ENCODE measurements at regions not wholly inside any gene's neighbourhood (a gene's known extent, or its start where the extent isn't known, plus 50 kb on each side); places are given as distances from the start of the nearest gene placed in this dataset.
A peak's percentile ranks its signal among the peaks of the same experiment; 100 is the strongest.

DNA sequence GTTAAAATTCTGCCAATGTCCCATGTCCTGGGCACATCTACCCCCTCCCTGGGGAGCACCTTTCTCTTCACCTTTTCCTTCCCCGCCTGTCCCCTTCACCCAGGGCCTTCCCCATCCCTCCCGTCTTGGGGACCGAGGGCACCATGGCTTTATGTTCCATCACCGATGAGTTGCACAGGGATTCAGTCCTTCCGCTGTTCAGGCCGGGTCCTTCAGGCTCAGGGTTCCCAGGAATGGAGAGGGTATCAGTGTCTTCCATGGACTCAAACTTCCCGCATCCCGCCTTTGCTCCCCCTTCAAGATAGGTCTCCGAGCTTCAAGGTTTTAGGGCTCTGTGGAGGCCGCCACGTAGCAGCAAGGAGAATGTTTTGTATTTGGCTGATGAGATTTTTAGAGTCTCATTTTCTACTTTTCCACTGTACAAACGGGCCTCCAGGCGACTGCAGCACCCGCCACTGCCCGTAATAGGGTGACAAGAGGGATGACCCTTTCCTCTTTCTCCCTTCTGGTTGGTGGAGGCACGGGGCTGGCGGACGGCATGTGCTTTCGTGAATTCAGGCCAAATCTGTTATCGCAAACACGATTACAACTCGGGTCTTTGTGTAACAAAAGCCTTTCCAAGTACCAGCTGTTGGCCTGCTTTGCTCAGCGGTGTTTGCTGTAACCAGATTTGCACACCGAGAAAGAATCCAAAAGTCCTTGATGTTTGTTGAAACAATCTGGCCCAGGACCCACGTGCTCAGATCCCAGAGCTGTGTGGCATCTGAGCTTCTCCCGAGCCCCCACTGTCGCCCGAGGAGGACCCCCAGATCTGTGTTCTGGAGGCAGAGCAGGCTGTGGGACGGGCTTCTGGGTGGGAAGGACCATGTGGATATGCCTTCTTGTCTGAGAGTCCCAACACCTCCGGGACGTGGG, 236.3 kb downstream of the SEC14L1 start:
- DNase-seq (ENCODE audit: low read depth, low spot score): no peak

DNA sequence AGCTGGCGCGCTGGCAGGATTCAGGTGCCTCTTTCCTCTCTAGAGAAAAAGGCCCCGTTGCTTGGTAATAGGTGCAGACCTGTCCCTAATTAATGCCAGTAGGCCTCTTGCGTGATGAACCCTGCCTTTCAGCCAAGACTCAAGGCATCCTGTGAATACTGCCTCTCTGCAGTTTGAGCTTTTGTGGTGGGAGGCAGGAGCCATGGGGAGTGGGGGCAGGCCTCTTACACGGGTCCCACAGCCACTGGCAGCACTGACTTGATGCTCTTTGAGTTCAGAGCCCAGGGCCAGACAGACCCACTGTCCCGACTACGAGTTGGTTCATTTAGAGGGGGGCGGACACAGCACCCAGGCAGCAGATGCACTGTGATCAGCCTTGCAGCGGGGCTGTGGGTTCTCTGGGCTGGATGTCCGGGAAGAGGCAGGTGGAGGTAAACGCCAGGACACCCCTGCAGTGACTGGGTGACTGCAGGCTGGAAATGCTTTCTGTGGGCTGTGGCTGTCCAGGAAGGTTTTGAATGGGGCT, 237.0 kb downstream of the SEC14L1 start:
- no peak for DNase-seq (ENCODE audit: low read depth, low spot score)

DNA sequence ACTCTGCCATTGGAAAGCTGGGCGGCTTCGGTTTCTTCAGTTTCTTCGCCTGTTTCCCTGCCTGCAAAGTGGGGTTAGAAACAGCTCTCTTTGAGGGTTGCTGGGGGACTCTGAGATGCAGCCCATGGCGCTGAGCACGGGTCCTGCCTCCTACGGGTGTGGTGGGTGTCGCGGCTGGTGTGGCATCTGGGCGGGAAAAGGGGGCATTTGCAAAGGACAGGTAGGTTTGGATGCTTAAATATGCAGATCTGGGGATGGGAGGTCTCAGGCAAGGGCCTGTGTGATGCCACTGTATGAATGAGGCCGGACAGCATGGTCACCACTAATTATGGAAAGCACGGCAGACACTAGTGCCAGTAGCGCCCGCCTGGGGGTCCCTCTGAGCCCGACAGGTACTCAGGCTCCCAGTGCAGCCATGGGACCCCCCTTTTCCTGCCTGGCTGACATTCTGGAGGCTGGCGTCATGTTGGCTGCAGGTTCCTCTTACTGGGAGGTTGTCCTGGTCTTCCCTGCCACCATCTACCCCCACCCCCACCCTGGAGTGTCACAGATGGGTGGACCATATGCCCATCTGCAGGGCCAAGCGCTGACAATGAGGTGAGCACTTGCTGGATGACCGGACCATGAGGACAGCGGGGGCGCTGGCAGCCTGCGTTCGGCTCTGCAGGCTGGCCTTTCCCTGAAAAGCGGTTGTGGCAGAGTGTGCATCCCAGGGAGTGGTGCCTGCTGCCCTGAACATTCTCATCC, 237.7 kb downstream of the SEC14L1 start:
- DNase-seq (ENCODE audit: low read depth, low spot score): no peak

DNA sequence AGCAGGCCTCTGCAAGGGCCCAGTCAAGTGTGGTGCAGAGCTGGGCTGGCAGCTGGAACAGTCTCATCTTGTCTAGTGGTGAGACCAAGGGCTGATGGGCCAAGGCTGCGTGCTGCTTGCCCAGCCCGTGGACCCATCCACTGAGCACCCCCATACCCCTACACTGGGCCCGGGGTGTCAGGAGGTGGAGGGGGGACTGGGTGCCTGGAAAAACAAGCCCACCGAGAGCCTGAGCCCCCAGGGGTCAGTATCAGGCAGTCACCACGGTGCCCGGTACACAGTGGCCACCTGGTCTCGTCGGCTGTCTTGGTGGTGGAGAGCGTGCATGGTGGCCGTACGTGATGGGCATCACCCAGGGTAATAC, 238.3 kb downstream of the SEC14L1 start:
- no peak for DNase-seq (ENCODE audit: low read depth, low spot score)

DNA sequence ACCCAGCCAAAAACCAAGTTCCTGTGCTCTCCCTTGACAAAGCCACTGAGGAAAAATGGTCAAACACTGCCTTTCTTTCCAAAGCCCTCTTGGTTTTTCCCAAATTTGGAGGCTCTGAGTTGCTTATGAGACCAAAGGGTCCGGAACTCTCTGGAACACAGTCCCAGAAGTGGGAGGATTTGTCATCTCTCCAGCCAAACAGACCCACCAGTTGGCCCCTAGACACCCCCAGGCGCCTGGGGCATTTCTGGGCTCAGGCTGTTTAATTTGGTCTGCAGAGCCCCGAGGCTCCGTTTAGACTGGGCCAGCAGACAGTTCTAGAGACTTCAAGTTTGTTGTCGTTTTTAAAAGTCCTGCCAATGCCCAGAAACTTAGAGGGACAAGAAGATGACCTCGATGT, 239.1 kb downstream of the SEC14L1 start:
- DNase-seq (ENCODE audit: low read depth, low spot score): peak; percentile 31

DNA sequence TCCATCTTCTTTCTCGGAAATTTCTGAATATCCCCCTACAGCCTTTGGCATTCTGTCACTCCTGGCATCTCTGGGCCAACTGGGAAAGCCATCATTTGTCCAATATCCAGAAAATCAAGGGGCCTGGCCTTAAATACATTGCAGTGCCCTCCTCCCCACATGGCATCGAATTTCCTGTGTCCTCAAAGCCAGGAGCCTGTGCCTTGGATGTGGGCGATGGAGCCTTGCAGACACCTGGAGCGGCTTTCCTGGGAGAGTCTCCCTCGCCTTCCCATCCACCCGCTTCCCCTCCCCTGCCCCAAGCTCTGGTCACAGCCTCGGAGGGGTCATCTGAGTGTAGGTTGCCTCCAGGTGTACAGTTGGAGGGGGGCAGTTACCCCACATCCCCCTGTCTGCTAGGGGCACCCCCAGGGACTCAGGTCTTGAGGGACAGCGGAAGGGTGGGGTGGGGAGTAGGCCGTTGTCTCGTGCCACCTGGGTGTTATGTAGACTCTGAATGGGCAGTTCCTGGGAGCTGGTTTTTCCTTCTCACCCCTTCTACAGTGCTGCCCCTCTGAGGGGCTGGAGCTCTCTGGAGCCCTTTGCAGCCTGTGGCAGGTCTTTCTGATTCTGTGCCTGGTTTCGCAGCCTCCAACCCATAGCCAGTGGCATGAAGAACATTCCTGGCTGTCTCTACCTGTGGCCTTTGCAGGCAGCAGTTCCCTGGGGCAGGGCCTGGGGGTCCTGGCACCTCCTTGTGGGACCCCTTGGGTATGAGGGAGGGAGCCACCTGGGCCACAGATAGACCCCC, 239.8 kb downstream of the SEC14L1 start:
- DNase-seq (ENCODE audit: low read depth, low spot score): no peak

DNA sequence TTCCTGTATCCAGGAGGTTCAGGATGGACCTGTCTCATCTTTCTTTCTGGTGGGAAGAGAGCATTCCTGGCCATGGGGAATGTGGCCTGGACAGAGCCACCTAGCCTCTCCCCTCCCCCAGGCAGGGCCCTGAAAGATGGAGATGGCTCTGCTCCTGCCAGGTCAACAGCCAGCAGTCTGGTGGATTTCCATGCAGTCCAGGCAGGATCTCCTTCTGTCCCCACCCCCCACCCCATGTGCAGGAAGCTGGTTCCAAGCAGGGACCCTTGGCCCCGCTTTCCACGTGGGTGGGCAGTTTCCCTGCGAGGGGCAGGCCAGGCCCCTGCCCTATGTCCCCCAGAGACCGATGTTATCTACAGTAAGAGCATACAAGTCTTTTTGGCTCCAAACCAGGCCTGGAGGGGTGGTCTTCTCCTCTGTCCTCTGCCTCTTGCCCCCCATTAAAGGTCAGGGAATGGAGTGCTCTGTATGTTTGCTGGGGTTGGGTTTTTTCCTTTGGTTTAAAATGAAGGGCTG, 240.5 kb downstream of the SEC14L1 start:
- peak; percentile 76 for DNase-seq (ENCODE audit: low read depth, low spot score)

DNA sequence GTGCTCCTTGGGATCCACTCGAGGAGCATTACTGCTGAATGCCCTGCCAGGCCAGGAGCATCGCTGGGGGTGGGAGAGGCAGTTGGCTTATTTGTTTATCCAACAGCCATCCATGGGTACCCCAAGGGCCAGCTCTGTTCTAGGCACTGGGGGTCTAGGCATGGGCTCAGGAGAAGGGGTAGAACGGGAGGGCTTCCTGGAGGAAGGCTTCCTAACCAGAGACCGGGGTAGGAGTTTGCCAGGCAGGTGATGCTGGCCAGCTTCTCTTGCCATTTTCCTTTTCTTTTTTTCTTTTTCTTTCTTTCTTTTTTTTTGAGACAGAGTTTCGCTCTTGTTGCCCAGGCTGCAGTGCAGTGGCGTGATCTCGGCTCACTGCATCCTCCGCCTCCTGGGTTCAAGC, 241.0 kb downstream of the SEC14L1 start:
- DNase-seq (ENCODE audit: low read depth, low spot score): no peak

DNA sequence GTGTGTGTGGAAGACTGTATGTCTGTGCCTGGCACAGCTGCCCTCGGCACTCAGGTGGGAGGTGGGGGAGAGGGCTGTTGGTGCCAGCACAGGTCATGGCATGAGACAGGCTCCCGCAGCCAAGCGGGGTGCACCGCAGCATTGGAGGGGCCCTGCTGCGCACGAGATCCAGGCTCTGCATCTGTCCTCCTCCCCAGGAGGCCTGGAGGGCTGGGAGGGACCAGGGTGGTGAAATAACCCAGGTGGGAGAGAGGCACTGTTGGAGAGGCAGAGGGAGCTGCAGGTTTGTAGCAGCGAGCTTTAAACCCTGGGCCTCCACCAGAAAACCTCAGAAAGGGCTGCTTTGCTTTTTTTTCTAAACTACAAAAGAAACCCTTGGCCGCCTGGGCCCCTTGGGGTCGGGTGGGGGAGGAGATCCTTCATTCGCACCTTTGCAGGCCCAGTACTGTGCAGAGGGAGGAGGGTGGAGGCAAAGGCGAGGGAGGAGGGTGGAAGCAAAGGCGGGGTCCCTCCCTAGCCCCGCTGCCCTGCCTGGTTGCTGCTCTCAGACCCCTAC, 241.7 kb downstream of the SEC14L1 start:
- peak; percentile 49 for DNase-seq (ENCODE audit: low read depth, low spot score)

DNA sequence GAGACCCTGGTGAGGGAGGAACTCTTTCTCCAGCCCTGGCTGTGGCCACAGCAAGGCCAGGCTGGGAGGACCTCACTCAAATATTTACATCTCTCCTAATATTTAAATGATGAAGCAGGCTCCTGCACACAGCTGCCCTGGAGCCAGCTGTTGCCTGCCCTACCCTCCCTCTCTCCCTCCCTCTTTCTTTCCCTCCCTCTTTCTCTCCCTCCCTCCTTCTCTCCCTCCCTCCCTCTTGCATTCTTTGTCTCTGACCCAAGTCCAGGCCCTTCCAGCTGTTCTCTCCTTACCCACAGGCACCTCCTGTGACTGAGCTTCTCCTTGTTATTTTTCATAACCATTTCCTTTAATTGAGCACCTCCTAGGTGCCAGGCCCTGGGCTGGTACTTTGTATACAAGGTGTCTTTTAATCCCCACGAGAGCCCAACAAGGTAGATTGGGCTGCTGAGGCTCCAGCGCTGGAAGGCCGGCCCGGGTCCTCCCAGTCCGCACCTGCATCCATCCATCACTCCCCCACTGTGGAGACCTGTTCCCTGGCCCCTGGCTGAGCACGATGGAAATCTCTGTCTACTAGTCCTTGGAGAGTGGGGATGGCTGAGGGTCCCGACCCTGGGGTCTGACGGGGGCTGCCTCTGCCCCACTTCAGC, 242.3 kb downstream of the SEC14L1 start:
- peak; percentile 44 for DNase-seq (ENCODE audit: low read depth, low spot score)

DNA sequence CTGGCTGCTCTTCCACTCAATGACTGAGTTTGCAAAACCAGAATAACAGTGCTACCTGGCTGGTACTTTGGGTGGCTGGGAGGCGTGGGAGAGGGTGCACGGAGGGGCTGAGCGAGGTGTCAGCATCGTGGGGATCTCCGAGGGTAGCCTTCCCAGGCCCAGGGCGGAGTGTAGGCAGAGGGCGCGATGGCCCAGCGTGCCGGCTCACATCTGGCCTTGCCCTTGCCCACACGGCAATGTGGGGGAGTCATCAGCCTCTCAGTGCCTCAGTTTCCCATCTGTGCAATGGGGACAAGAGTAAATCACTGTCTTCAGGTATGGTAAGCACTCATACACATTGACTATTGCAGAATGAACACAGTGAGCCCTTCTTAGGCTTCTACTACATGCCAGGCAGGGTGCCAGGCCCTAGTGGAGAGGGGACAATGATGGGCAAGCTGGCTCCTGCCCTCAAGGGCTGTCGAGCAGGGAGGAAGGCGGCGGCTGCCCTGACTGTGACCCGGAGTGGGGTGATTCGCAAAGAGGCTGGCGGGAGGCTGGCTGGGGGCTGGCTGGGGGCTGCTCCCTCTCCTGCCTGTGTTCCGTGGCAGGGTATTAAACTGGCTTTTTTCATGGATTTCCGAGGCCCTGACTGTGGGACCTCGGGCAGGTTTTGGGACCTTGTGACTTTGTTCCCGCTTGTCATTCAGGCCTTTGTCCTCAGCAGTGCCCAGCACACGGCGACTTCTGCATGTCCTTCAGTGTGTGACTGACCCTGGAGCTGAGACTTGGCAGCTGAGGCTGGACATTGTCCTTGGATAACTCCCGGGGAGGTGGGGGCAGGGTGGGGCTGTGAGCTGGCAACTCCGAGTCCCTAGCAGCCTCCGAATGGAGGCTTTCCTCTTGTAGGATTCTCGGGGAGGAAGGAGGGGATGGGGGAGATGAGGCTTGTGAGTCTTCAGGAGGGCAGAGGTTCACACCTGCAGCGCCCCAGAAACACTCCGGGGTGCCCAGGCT, 243.1 kb downstream of the SEC14L1 start:
- DNase-seq (ENCODE audit: low read depth, low spot score): no peak

DNA sequence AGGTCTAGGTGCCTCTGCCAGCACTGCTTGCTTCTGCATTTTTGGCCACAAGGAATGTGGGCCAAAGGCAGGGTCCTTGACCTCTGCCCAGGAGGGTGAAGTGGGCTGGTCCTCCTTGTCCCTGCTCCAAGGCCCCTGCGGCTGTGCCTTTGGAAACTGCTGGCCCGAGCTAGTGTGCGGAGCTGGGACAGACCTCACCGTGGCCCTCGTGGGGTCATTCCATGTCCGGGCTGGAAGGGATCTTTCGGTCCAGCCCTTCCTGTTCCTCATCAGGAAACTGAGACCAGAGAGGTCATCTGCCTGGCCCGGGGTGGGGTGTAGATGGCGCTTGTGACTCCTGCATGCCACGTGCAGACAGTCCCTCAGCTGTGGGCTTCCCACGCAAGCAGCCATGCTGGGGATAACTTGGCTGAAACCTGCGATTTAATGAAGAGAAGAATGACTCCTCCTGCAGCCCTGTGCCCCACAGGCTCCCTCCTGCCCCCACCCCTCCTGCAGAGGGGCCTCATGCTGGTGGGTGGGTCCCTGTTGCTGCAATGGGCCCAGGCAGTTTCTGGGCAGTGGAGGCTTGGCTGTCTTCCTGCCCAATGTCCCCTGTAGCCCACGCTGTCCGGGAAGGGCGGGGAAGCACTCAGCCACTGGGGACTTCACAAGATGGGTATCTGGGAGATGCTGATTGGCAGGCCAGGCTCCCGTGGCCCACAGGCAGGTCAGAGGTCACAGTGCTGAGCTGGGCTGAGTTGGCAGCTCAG, 245.2 kb downstream of the SEC14L1 start:
- peak; percentile 80 for DNase-seq (ENCODE audit: low read depth, low spot score)

DNA sequence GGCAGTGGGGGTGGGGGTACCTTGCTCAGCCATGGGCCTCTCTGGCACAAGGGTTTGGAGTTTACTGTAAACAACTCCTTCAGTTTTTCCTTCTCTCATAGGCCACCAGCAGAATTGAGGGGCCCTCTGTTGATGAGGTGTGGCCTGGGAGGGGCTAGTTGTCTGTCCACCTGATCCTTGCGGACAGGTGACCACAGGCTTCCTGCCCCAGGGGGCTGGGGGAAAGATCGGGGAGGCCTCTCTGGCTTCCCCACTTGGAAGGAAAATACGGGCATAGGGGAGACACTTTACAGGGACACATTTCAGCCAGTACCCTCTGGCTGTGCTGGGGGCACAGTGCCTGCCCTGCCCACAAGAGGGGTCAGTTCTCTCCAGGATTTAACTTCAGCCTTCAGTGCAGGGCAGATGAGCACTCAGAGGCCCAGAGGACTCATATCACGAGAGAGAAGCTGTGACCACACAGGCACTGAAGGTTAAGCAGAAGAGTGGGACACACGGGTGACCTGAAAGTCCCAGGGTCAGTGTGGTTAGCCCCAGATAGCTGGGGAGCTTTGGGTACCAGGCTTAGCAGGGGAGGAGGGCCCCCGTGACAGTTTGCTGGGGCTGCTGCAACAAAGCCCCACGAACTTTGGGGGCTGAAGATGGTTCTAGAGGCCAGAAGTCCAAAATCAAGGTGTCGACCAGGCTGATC, 245.9 kb downstream of the SEC14L1 start:
- DNase-seq (ENCODE audit: low read depth, low spot score): no peak

DNA sequence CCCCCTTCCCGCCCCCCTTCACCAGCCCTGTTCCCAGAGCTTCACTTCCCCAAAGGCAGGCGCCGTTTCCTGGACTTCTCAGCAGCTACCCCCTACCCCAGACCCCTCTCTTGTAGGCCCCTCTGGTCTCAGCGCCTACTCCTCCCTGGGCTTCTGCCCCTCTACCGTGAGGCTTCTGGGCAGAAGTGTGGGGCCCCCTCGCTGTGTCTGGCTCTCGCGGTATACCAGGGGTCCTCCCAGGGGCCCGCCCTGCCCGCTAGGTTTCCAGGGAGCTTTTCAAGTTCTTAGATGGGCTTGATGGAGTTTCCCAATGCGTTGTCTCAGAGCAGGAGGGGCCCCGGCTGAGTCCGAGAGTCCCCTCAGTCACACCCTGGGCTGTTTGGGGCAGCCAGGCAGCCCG, 247.1 kb downstream of the SEC14L1 start:
- DNase-seq (ENCODE audit: low read depth, low spot score): no peak

DNA sequence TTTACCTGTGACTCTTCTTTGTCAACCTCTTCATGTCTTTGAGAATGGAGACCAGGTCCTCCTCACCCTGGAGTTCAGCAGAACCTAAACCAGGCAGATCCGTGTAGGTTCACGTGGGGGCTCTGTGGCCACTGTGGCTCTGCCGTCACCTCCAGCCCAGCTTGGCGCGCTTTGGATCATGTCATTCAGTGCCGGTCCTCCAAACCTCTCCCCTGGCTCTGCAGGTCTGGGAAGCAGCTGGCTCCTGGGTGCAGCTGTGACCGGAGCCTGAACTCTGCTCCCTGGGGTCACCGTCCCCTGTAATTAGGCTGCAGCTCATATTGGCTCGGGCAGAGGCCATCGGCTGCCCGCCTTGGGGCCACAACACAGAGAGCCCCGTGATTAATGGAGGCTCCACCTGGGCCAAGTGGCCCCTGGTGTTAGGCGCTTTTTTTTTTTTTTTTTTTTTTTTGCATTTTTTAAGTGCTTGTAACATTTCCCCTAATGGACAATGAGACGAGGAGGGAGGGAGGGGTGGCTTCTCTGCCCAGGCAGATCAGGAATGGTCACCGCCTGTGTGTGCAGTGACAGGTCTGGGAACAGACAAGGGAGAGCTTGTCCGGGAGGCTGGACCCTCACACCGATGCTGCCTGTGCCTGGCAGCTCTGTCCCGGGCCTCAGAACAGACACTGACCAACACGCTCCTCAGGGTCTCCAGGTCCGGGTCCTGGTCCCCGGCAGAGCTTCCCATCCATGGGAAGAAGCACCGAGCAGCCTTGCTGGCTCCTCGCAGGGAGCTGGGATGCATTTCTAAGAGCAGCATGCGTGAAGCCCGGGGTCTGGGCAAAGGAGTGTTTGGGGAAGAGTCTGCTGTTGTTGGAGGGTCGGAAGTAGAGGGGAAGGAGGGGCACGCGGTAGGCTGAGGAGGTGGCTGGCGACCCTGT, 247.9 kb downstream of the SEC14L1 start:
- DNase-seq (ENCODE audit: low read depth, low spot score): peak; percentile 64

DNA sequence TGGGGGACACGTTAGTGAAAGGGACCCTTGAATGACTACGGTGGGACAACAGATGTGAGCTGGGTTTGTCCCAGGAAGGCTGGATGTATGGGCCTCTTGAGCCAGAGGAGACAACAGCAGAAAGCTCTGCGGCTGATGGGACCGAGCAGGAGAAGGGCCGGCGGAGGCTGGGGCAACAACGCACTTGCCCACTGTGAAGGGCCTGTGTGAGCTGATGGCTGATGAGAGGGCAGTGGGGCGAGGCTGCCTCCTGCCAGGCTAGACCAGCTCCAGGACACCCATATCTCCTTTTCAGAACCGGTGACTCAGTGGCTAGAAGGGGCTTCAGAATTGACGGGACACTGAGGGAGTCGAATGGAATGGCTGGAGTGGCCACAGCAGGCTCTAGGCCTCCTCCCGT, 250.1 kb downstream of the SEC14L1 start:
- DNase-seq (ENCODE audit: low read depth, low spot score): no peak

Data from ELF-1 (cell line).